ENCODE measurements at regions not wholly inside any gene's neighbourhood (a gene's known extent, or its start where the extent isn't known, plus 50 kb on each side); places are given as distances from the start of the nearest gene placed in this dataset.
"Not testable (repeated sequence)": the region's sequence is repeated elsewhere in the genome, so short reads cannot be mapped to it uniquely, and the experiment has no call there.

GRCh38 chr4:4668355-4669210 is 126.7 kb upstream of the STX18 start:
- no peak for DNase-seq

- no peak for DNase-seq
Observed at GRCh38 chr4:4667622-4668081, 125.8 kb upstream of the STX18 start.

- DNase-seq: no peak
Observed at GRCh38 chr4:4666693-4667621, 125.1 kb upstream of the STX18 start.

- DNase-seq: no peak
Observed at GRCh38 chr4:4666187-4666586, 124.3 kb upstream of the STX18 start.

- DNase-seq: no peak
Observed at GRCh38 chr4:4664234-4664633, 122.4 kb upstream of the STX18 start.

GRCh38 chr4:4663028-4663427 is 121.2 kb upstream of the STX18 start:
- DNase-seq: no peak

GRCh38 chr4:4662230-4662629 is 120.4 kb upstream of the STX18 start:
- no peak for DNase-seq

- DNase-seq: no peak
Observed at GRCh38 chr4:4659871-4660651, 118.2 kb upstream of the STX18 start.

GRCh38 chr4:4658052-4658451 is 116.2 kb upstream of the STX18 start:
- DNase-seq: no peak

- no peak for DNase-seq
Observed at GRCh38 chr4:4656977-4657376, 115.1 kb upstream of the STX18 start.

GRCh38 chr4:4655901-4656300 is 114.1 kb upstream of the STX18 start:
- DNase-seq: no peak

- DNase-seq: no peak
Observed at GRCh38 chr4:4655011-4655410, 113.2 kb upstream of the STX18 start.

GRCh38 chr4:4651811-4652755 is 110.2 kb upstream of the STX18 start:
- DNase-seq: no peak

GRCh38 chr4:4647041-4647440 is 105.2 kb upstream of the STX18 start:
- DNase-seq: no peak

GRCh38 chr4:4645743-4646142 is 103.9 kb upstream of the STX18 start:
- no peak for DNase-seq

GRCh38 chr4:4644277-4644676 is 102.4 kb upstream of the STX18 start:
- not testable (repeated sequence) for DNase-seq

GRCh38 chr4:4643743-4644142 is 101.9 kb upstream of the STX18 start:
- DNase-seq: not testable (repeated sequence)

- no peak for DNase-seq
Observed at GRCh38 chr4:4643306-4643705, 101.5 kb upstream of the STX18 start.

GRCh38 chr4:4642496-4643000 is 100.7 kb upstream of the STX18 start:
- no peak for DNase-seq

Data from nucleus accumbens (tissue), 56 donors.